Suppressor macrophage (primary cell): ENCODE measurements at regions not wholly inside any gene's neighbourhood (a gene's known extent, or its start where the extent isn't known, plus 50 kb on each side); places are given as distances from the start of the nearest gene placed in this dataset.

Experiments
- DNase-seq, 4 experiments: peaks; one replicate each; pipeline ENCODE4 v3.0.0-alpha.2; 2020 to 2022

DNA sequence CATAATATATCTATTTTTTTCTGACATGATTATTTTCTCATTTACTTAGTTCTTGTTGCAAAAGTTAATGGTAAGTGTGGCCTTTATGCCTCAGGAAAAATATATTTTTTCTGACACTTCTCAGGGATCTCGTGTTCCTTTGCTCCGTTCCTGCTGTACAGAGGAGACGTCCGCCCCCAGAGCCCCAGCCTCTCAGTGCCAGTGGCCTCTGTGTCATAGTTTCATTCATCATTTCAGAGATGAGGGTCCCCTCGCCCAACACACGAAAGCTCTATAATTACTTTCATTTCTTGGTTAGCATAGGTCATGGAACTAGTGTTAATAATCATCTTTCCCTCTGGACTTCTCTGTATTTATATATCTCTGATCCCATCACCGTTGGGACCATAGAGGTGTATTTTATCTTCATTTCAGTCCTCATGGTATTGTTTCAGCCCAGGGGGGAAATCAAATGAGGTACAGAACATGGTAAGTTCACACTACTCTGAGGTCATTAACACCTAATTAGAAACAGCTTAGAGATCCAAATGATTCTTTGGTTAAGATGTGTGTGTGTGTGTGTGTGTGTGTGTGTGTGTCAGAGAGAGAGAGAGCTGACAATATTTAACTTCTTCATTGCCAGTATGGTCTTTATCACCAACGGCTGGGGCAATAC is 631.1 kb upstream of the TENM3 start:
- DNase-seq, result no peak

GRCh38 chr4:181613200-181613599 is 630.0 kb upstream of the TENM3 start:
- DNase-seq, result no peak

- no peak for DNase-seq
Measured at GRCh38 chr4:181618038-181618618, 625.1 kb upstream of the TENM3 start.

DNA sequence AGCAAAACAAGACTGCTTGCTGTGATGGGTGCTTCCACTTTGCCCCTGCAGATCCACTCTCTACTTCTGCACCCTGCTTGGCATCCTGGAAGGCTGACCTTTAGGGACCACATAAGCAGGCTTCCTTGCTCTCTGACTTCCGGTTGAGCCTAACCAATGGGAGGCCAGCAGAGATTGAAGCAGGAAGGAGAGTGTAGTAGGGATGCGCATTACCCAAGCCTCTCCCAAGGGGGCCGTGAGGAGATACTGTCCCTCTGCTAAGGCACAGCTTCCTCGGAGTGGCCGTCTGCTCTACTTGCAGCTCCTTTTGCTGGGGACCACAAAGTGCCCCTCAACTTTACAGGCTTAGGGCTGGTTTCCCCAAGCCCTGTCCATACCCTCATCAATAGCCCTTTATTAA is 624.3 kb upstream of the TENM3 start:
- DNase-seq, result no peak

GRCh38 chr4:181619651-181620050 is 623.6 kb upstream of the TENM3 start:
- no peak for DNase-seq

- DNase-seq, result no peak
Measured at GRCh38 chr4:181637186-181638105, 605.8 kb upstream of the TENM3 start.

- DNase-seq, result no peak
Measured at GRCh38 chr4:181643466-181643865, 599.7 kb upstream of the TENM3 start.

GRCh38 chr4:181645489-181645888 is 597.7 kb upstream of the TENM3 start:
- no peak for DNase-seq

GRCh38 chr4:181646864-181647263 is 596.3 kb upstream of the TENM3 start:
- no peak for DNase-seq

- no peak for DNase-seq
Measured at GRCh38 chr4:181647396-181648147, 595.6 kb upstream of the TENM3 start.

DNA sequence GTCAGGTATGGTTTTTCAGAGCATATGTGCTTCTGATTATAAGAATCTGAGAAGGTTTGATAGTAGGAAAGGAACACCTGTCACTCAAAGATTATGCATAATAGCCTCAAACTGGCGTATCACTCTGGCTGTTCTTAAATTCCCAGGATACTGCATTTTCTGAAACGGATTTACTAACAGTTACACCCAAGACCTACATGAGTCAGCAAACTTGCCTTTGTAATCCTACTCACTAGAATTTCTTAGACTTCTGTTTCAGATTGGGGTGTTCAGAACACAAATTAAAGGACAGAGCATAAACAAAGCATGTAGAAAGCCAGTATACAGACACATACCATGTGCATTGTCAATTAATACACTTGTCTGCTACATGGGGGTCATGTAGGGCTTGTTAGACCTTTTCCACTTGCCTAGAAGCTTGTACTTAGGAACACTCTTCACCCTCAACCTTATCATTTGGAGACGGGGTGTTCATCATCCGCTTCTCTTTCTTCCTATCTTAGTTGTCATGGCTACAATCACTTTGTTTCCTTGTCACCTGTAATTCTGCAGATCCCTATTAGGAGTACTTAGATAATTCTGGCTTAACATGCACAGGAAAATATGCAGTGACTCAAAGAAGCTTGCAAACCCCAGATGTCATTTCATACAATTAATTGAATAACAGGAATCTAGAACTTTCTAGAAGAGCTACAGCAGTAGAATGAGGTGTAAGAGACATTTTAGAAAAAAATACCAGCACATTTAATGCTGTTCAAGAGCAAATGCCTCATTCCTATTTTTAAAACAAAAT is 593.0 kb upstream of the TENM3 start:
- DNase-seq, result no peak

- no peak for DNase-seq
Measured at GRCh38 chr4:181656748-181657147, 586.5 kb upstream of the TENM3 start.

DNA sequence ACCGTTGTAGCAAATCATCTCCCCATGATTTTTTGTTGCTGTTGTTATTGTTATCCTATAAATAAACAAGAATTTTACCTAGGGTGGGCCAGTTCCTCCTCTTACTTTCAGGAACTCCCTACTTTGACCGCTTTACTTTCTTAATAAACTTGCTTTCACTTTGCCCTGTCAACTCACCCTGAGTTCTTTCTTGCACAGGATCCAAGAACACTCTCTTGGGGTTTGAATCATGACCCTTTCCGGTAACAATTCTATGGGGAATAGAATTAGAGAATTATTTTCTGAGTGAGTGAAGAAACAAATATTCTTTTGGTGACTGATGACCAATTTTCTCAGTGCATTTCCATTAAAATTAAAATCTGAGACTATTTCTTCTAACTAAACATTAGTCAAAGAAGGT is 584.0 kb upstream of the TENM3 start:
- DNase-seq, result no peak

- DNase-seq, result no peak
Measured at GRCh38 chr4:181659876-181660275, 583.3 kb upstream of the TENM3 start.

DNA sequence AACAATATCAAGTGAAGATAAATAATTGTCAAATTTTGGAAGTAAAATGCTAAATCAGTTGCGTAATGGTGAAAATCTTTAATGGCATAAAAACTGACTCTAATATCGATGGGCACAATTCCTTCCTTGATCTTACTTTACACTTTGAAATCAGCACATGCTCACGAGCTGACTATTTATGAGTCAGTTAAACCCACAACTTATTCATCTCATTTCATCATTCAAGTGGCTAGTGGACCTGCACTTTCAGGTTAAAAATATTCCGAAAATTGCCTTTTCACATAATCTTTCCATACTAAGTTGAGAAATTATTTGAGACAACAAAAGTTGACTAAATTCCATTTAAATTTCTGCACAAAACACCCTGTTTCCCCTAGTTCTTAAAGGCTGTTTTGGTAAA is 582.1 kb upstream of the TENM3 start:
- no peak for DNase-seq

DNA sequence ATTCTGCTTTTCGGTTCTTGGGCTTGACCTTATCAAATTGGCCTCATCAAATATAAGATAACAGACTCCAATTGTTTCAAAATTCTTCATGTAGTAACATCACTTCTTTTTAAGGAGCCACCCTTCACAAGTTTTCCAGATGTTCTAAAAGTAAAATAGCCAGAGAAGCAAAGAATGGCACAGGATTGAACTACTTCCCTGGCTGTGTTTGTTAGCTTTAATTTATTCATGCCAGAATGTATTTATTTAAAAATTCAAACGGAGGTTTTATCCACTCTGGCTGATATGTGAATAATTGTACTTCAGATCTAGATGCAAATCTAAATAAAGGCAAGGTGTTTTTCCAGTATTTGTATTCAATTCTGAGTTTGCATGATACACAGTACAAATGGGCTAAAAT is 581.3 kb upstream of the TENM3 start:
- no peak for DNase-seq

GRCh38 chr4:181662383-181662782 is 580.8 kb upstream of the TENM3 start:
- DNase-seq, result no peak

GRCh38 chr4:181670506-181670905 is 572.7 kb upstream of the TENM3 start:
- no peak for DNase-seq

DNA sequence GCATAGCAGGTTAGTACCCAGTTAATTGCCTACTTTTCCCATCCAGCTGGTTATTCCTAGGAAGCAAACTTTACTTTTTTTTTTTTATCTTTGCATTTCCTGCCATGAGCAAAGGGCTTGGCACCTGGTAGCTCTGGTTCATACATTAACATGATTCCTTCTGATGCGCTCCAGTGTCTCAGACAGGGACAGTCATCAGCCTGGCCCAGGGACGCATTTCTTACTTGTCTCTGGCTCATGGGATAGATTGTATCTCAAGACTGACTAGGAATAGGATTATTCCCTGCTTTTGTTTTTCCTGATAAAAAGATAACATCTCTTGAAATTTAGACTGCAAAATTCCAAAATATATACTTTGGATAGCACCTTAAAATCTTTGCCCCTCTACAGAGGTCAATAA is 571.5 kb upstream of the TENM3 start:
- DNase-seq, result no peak

- DNase-seq, result no peak
Measured at GRCh38 chr4:181672751-181673150, 570.5 kb upstream of the TENM3 start.

DNA sequence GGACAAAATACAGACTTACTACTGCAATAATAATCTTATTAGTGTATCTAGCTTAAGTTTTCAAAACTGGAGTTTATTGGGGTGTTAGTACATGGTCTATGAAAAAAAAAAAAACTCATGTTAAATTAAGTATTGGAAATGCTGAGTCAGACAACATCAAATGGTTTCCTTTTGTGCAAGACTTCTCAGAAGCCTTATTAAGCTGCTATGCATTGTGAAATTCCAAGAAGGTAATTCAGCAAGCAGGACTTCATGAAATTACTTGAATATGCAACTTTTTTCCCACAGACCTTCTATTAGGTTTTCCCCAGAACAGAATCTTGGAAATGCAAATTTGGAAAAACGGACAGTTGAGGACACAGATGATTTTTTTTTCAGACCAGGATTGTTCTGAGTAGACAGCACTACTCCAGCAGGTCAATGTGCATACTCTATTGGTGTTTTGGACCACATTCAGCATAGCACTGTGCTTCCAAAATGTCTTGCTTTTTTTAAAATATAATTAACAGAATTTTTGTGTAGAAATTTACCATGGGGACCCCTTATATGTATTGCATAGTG is 568.8 kb upstream of the TENM3 start:
- no peak for DNase-seq

GRCh38 chr4:181676546-181676945 is 566.7 kb upstream of the TENM3 start:
- DNase-seq, result no peak
